ENCODE measurements at regions not wholly inside any gene's neighbourhood (a gene's known extent, or its start where the extent isn't known, plus 50 kb on each side); places are given as distances from the start of the nearest gene placed in this dataset.

DNA sequence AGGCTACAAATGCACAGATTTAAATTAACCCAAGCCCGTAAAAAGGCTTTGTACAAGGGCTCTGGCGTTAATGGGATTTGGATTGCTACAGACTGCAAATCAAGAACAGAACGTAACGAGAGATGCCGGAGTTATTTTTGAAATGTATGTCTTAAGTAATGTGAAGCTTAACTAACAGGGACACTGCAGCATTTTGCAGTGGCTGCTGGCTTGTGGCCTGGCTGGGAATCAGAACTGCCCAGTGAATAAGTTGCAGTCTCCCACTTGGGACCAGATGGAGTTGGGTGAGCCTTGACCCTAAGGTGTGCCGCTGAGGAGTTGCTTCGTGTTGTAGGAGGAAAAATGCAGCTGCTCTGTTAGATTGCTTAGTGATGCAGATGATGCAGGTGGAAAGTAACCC lies 318.4 kb downstream of the DHX15 start:
- H3K36me3 ChIP-seq, result no peaks in the 10 kb centered on the region
- H3K27me3 ChIP-seq (replicated peaks; ENCODE audit: insufficient read depth), result no peaks in the 10 kb centered on the region
- no peak for ATAC-seq (ENCODE audit: insufficient number of reproducible peaks, low FRiP score, low read depth)
- H3K4me3 ChIP-seq, result no peak overlapping the region
- TF ChIP-seq, protein P1, sequence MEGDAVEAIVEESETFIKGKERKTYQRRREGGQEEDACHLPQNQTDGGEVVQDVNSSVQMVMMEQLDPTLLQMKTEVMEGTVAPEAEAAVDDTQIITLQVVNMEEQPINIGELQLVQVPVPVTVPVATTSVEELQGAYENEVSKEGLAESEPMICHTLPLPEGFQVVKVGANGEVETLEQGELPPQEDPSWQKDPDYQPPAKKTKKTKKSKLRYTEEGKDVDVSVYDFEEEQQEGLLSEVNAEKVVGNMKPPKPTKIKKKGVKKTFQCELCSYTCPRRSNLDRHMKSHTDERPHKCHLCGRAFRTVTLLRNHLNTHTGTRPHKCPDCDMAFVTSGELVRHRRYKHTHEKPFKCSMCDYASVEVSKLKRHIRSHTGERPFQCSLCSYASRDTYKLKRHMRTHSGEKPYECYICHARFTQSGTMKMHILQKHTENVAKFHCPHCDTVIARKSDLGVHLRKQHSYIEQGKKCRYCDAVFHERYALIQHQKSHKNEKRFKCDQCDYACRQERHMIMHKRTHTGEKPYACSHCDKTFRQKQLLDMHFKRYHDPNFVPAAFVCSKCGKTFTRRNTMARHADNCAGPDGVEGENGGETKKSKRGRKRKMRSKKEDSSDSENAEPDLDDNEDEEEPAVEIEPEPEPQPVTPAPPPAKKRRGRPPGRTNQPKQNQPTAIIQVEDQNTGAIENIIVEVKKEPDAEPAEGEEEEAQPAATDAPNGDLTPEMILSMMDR (IDR thresholded peaks at IDR 0.05), result no peak
- no peak overlapping the region for H3K27ac ChIP-seq
- no peaks in the 10 kb centered on the region for H3K4me1 ChIP-seq (ENCODE audit: control insufficient read depth in 1 of 2, low read depth in 2 of 2)
- no peak for DNase-seq (ENCODE audit: low spot score)
- no peaks in the 10 kb centered on the region for H3K9me3 ChIP-seq

DNA sequence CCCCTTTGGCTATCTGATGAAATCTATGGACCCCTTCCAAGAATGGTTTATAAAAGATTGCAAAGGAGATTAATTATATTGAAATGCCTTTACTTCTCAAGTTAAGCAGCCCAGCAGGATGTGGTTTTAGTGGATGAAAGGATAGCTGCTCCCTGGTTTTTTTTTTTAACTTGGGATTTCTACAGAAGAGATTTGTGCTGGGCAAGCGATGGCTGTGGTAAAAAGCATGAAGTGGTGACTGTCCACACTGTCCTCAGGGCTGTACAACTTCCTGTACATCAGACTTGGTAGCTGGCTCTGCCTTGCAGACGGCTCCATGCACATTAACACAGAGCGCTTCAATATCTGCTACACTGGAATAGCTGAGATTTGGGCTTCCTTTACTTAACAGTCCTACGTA lies 321.7 kb downstream of the DHX15 start:
- TF ChIP-seq, protein P1 (IDR thresholded peaks at IDR 0.05), result no peak
- H3K27ac ChIP-seq, result no peak overlapping the region

DNA sequence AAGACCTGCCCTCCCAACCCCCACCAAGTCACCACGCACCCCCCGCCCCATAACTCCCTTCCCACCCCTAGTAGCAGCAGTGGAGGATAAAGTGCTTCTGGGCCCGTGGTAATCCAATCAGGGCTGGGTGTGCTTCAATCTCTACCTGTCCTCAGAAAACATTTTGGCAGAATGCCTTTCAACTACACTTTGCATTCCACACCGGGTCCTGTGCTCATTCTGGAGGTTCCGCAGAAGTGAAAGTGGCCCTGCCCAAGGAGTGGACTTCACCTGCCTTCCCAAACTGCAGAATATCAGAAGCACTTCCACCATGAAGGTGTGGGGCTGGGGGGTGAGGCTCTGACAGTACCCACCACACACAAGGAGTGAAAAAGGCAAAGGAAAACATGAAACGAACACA lies 322.3 kb downstream of the DHX15 start:
- TF ChIP-seq, protein P1 (IDR thresholded peaks at IDR 0.05), result no peak
- ATAC-seq (ENCODE audit: insufficient number of reproducible peaks, low FRiP score, low read depth) (no peak), DNase-seq (ENCODE audit: low spot score) (no peak)
- no peak overlapping the region for H3K27ac ChIP-seq
- H3K4me1 ChIP-seq (ENCODE audit: control insufficient read depth in 1 of 2, low read depth in 2 of 2), result no peaks in the 10 kb centered on the region
- H3K4me3 ChIP-seq, result no peak overlapping the region
- no peaks in the 10 kb centered on the region for H3K27me3 ChIP-seq (replicated peaks; ENCODE audit: insufficient read depth)
- H3K9me3 ChIP-seq, result no peaks in the 10 kb centered on the region
- H3K36me3 ChIP-seq, result no peaks in the 10 kb centered on the region

More for the DNA sequence above, 321.7 kb downstream of the DHX15 start:
- H3K4me1 ChIP-seq (ENCODE audit: control insufficient read depth in 1 of 2, low read depth in 2 of 2), result no peaks in the 10 kb centered on the region
- ATAC-seq (ENCODE audit: insufficient number of reproducible peaks, low FRiP score, low read depth) (no peak), DNase-seq (ENCODE audit: low spot score) (no peak)
- no peaks in the 10 kb centered on the region for H3K9me3 ChIP-seq
- H3K27me3 ChIP-seq (replicated peaks; ENCODE audit: insufficient read depth), result no peaks in the 10 kb centered on the region
- no peaks in the 10 kb centered on the region for H3K36me3 ChIP-seq
- H3K4me3 ChIP-seq, result no peak overlapping the region

DNA sequence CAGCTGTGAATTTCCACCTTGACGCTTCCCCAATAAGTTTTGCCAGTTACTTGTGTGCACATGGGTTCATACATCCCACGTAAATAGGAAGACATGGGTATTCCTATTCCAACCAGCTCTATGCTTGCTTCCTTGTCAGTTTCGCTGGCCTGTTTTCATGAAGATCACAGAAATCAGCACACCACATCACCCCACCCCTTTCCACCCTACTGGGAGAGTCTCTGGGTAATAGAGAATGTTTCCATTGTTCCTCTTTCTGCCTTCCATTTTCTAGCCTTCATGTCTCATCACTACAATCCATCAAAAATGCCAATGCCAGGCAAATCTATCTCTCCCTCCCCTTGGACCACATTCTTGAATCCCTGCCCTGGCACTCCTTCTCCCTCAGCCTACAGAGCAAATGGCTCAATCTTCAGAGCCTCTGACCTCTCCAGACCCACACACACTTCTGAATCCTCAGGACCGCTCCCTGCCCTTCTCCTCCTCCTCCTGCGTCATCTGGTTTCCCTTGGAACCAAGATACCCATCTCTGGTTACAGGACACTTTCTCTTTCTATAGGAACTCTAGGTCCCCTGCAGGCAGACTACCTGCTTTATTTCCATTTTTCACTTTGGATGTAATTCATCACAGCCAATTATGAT lies 323.3 kb downstream of the DHX15 start:
- H3K4me1 ChIP-seq (ENCODE audit: control insufficient read depth in 1 of 2, low read depth in 2 of 2), result no peaks in the 10 kb centered on the region
- H3K4me3 ChIP-seq, result no peak overlapping the region
- H3K36me3 ChIP-seq, result no peaks in the 10 kb centered on the region
- TF ChIP-seq, protein P1 (IDR thresholded peaks at IDR 0.05), result no peak
- no peaks in the 10 kb centered on the region for H3K9me3 ChIP-seq
- DNase-seq (ENCODE audit: low spot score) (no peak), ATAC-seq (ENCODE audit: insufficient number of reproducible peaks, low FRiP score, low read depth) (no peak)
- no peak overlapping the region for H3K27ac ChIP-seq
- no peaks in the 10 kb centered on the region for H3K27me3 ChIP-seq (replicated peaks; ENCODE audit: insufficient read depth)

DNA sequence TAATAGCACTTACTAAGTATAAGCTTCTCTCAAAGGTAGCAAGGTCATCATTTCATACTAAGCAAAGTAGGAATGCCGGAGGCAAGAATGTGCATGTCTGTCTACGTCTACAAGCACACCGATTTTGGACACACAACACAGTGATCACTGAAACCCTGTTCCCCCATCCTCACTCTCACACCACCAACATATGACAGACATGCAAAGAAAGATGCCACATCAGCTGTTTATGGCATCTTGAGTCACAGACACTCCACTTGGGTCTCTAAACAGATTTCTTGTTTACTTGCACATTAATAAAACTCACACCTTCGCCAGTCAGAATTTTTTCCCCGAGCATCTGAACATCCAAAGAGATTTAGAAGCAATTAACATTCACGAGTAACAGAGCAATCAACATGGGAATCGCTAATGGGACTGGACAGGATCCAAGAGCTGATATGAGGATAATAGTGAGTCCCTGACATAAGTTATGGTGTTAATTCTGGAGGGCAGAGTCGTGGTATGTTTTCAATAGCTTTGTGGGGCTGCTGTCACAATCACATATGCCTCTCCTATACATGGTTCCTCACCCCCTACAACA lies 324.1 kb downstream of the DHX15 start:
- TF ChIP-seq, protein P1 (IDR thresholded peaks at IDR 0.05), result no peak
- no peaks in the 10 kb centered on the region for H3K27me3 ChIP-seq (replicated peaks; ENCODE audit: insufficient read depth)
- ATAC-seq (ENCODE audit: insufficient number of reproducible peaks, low FRiP score, low read depth) (no peak), DNase-seq (ENCODE audit: low spot score) (no peak)
- no peaks in the 10 kb centered on the region for H3K36me3 ChIP-seq
- no peak overlapping the region for H3K4me3 ChIP-seq
- H3K9me3 ChIP-seq, result no peaks in the 10 kb centered on the region
- no peak overlapping the region for H3K27ac ChIP-seq
- H3K4me1 ChIP-seq (ENCODE audit: control insufficient read depth in 1 of 2, low read depth in 2 of 2), result no peaks in the 10 kb centered on the region

Data from thoracic aorta (tissue), 2 donors.